ENCODE measurements at regions not wholly inside any gene's neighbourhood (a gene's known extent, or its start where the extent isn't known, plus 50 kb on each side); places are given as distances from the start of the nearest gene placed in this dataset.

GRCh38 chr15:26242565-26243071 is 379.5 kb upstream of the ATP10A start:
- CTCF ChIA-PET, result no interaction called here
- POLR2A ChIA-PET, result no interaction called here
- no peaks in the 10 kb centered on the region for H3K27me3 ChIP-seq (ENCODE audit: control insufficient read depth, insufficient read depth, low read length)
- DNase-seq (ENCODE audit: low read depth, low spot score), result no peak
- no peak overlapping the region for H3K4me3 ChIP-seq (ENCODE audit: low read depth, low read length)
- peaks cover 27% of the 10 kb centered on the region for H3K9me3 ChIP-seq (ENCODE audit: control insufficient read depth, insufficient read depth, low read length)
- TF ChIP-seq CTCF (IDR thresholded peaks at IDR 0.05; ENCODE audit: low read depth, low read length), result no peak
- no peak overlapping the region for H3K27ac ChIP-seq (ENCODE audit: low read depth, low read length)

GRCh38 chr15:26235864-26236263 is 372.7 kb upstream of the ATP10A start:
- no peak overlapping the region for H3K4me3 ChIP-seq (ENCODE audit: low read depth, low read length)
- TF ChIP-seq CTCF (IDR thresholded peaks at IDR 0.05; ENCODE audit: low read depth, low read length), result no peak
- peaks cover 23% of the 10 kb centered on the region for H3K9me3 ChIP-seq (ENCODE audit: control insufficient read depth, insufficient read depth, low read length)
- H3K27ac ChIP-seq (ENCODE audit: low read depth, low read length), result no peak overlapping the region
- CTCF ChIA-PET, result no interaction called here
- H3K27me3 ChIP-seq (ENCODE audit: control insufficient read depth, insufficient read depth, low read length), result no peaks in the 10 kb centered on the region
- POLR2A ChIA-PET, result no interaction called here
- DNase-seq (ENCODE audit: low read depth, low spot score), result no peak

GRCh38 chr15:26234976-26235767 is 372.0 kb upstream of the ATP10A start:
- ChIA-PET POLR2A (no interaction called here), CTCF (no interaction called here)
- Histone ChIP-seq H3K4me3 (ENCODE audit: low read depth, low read length) (no peak overlapping the region), H3K27ac (ENCODE audit: low read depth, low read length) (no peak overlapping the region), H3K9me3 (ENCODE audit: control insufficient read depth, insufficient read depth, low read length) (peaks cover 21% of the 10 kb centered on the region), H3K27me3 (ENCODE audit: control insufficient read depth, insufficient read depth, low read length) (no peaks in the 10 kb centered on the region)
- no peak for TF ChIP-seq CTCF (IDR thresholded peaks at IDR 0.05; ENCODE audit: low read depth, low read length)
- no peak for DNase-seq (ENCODE audit: low read depth, low spot score)

GRCh38 chr15:26232691-26233090 is 369.6 kb upstream of the ATP10A start:
- no peak for TF ChIP-seq CTCF (IDR thresholded peaks at IDR 0.05; ENCODE audit: low read depth, low read length)
- ChIA-PET CTCF (no interaction called here), POLR2A (no interaction called here)
- Histone ChIP-seq H3K9me3 (ENCODE audit: control insufficient read depth, insufficient read depth, low read length) (peaks cover 14% of the 10 kb centered on the region), H3K27me3 (ENCODE audit: control insufficient read depth, insufficient read depth, low read length) (no peaks in the 10 kb centered on the region), H3K4me3 (ENCODE audit: low read depth, low read length) (no peak overlapping the region), H3K27ac (ENCODE audit: low read depth, low read length) (no peak overlapping the region)
- no peak for DNase-seq (ENCODE audit: low read depth, low spot score)

DNA sequence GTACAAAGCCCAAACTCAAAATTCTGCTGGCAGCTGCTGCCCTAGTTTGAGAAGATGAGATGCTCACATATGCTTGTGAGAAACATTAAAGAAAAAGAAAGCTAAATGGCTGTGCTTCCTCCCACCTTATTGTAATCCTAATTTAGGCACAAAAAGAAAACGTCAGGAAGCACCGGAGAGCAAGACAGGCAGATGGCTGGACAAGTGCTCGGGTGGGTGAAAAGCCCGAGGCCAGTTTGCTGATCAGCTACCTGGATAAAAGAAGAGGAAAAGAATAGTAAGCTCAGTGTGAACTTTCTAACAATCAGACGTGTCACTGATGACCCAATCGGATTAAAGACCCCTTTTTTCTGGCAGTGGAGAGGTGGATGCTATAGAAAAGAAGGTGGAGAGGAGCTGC is 368.0 kb upstream of the ATP10A start:
- CTCF ChIA-PET, result no interaction called here
- TF ChIP-seq CTCF (IDR thresholded peaks at IDR 0.05; ENCODE audit: low read depth, low read length), result no peak
- DNase-seq (ENCODE audit: low read depth, low spot score), result no peak
- Histone ChIP-seq H3K9me3 (ENCODE audit: control insufficient read depth, insufficient read depth, low read length) (peaks cover 17% of the 10 kb centered on the region), H3K4me3 (ENCODE audit: low read depth, low read length) (no peak overlapping the region), H3K27ac (ENCODE audit: low read depth, low read length) (no peak overlapping the region), H3K27me3 (ENCODE audit: control insufficient read depth, insufficient read depth, low read length) (no peaks in the 10 kb centered on the region)
- POLR2A ChIA-PET, result no interaction called here
